ENCODE measurements at regions not wholly inside any gene's neighbourhood (a gene's known extent, or its start where the extent isn't known, plus 50 kb on each side); places are given as distances from the start of the nearest gene placed in this dataset.
A peak's percentile ranks its signal among the peaks of the same experiment; 100 is the strongest.

GRCh38 chr5:3004361-3005080, 253.0 kb upstream of the IRX2 start:
- DNase-seq: no peak

- DNase-seq: no peak
Measured at GRCh38 chr5:3002230-3002629, 250.8 kb upstream of the IRX2 start.

GRCh38 chr5:3000631-3001030, 249.2 kb upstream of the IRX2 start:
- DNase-seq: no peak

- DNase-seq: no peak
Measured at GRCh38 chr5:2999926-3000325, 248.4 kb upstream of the IRX2 start.

GRCh38 chr5:2998106-2998505, 246.6 kb upstream of the IRX2 start:
- no peak for DNase-seq

- no peak for DNase-seq
Measured at GRCh38 chr5:2997179-2997578, 245.7 kb upstream of the IRX2 start.

GRCh38 chr5:2996687-2997086, 245.2 kb upstream of the IRX2 start:
- DNase-seq: no peak

- no peak for DNase-seq
Measured at GRCh38 chr5:2996248-2996647, 244.8 kb upstream of the IRX2 start.

GRCh38 chr5:2995667-2996066, 244.2 kb upstream of the IRX2 start:
- no peak for DNase-seq

GRCh38 chr5:2995035-2995434, 243.6 kb upstream of the IRX2 start:
- no peak for DNase-seq

GRCh38 chr5:2993771-2994170, 242.3 kb upstream of the IRX2 start:
- no peak for DNase-seq

GRCh38 chr5:2993301-2993700, 241.8 kb upstream of the IRX2 start:
- no peak for DNase-seq

- DNase-seq: no peak
Measured at GRCh38 chr5:2992806-2993205, 241.3 kb upstream of the IRX2 start.

GRCh38 chr5:2991884-2992283, 240.4 kb upstream of the IRX2 start:
- peak in 1 of 2 experiments; percentile 14 for DNase-seq

- no peak for DNase-seq
Measured at GRCh38 chr5:2989517-2989916, 238.0 kb upstream of the IRX2 start.

GRCh38 chr5:2986301-2986700, 234.8 kb upstream of the IRX2 start:
- no peak for DNase-seq

- peak; percentile 22 to 35 for DNase-seq
Measured at GRCh38 chr5:2985718-2986117, 234.2 kb upstream of the IRX2 start.

GRCh38 chr5:2983583-2984300, 232.3 kb upstream of the IRX2 start:
- no peak for DNase-seq

- no peak for DNase-seq
Measured at GRCh38 chr5:2981652-2982051, 230.2 kb upstream of the IRX2 start.

GRCh38 chr5:2981035-2981434, 229.6 kb upstream of the IRX2 start:
- no peak for DNase-seq

GRCh38 chr5:2960294-2960693, 208.8 kb upstream of the IRX2 start:
- peak; percentile 34 to 64 for DNase-seq

- no peak for DNase-seq
Measured at GRCh38 chr5:2958976-2959375, 207.5 kb upstream of the IRX2 start.

GRCh38 chr5:2948875-2949274, 197.4 kb upstream of the IRX2 start:
- no peak for DNase-seq

- no peak for DNase-seq
Measured at GRCh38 chr5:2946315-2946714, 194.8 kb upstream of the IRX2 start.

GRCh38 chr5:2936413-2936812, 184.9 kb upstream of the IRX2 start:
- no peak for DNase-seq

All from NCI-H187 (cell line).